ENCODE measurements at regions not wholly inside any gene's neighbourhood (a gene's known extent, or its start where the extent isn't known, plus 50 kb on each side); places are given as distances from the start of the nearest gene placed in this dataset.

- no peak for DNase-seq (ENCODE audit: low read depth in 2 of 2)
Observed at GRCh38 chr2:126307740-126308139, 348.2 kb upstream of the GYPC start.

GRCh38 chr2:126309185-126309584, 346.8 kb upstream of the GYPC start:
- no peak for DNase-seq (ENCODE audit: low read depth in 2 of 2)

GRCh38 chr2:126312579-126312978, 343.4 kb upstream of the GYPC start:
- no peak for DNase-seq (ENCODE audit: low read depth in 2 of 2)

GRCh38 chr2:126315828-126316227, 340.1 kb upstream of the GYPC start:
- no peak for DNase-seq (ENCODE audit: low read depth in 2 of 2)

- no peak for DNase-seq (ENCODE audit: low read depth in 2 of 2)
Observed at GRCh38 chr2:126317790-126318431, 338.0 kb upstream of the GYPC start.

- DNase-seq (ENCODE audit: low read depth in 2 of 2): no peak
Observed at GRCh38 chr2:126322342-126322741, 333.6 kb upstream of the GYPC start.

GRCh38 chr2:126325202-126325601, 330.8 kb upstream of the GYPC start:
- no peak for DNase-seq (ENCODE audit: low read depth in 2 of 2)

- no peak for DNase-seq (ENCODE audit: low read depth in 2 of 2)
Observed at GRCh38 chr2:126329173-126329572, 326.8 kb upstream of the GYPC start.

GRCh38 chr2:126342457-126342856, 313.5 kb upstream of the GYPC start:
- no peak for DNase-seq (ENCODE audit: low read depth in 2 of 2)

GRCh38 chr2:126343136-126343535, 312.8 kb upstream of the GYPC start:
- no peak for DNase-seq (ENCODE audit: low read depth in 2 of 2)

GRCh38 chr2:126344493-126344892, 311.5 kb upstream of the GYPC start:
- no peak for DNase-seq (ENCODE audit: low read depth in 2 of 2)

GRCh38 chr2:126345691-126346090, 310.3 kb upstream of the GYPC start:
- DNase-seq (ENCODE audit: low read depth in 2 of 2): no peak

- no peak for DNase-seq (ENCODE audit: low read depth in 2 of 2)
Observed at GRCh38 chr2:126356631-126357030, 299.3 kb upstream of the GYPC start.

GRCh38 chr2:126358122-126358521, 297.8 kb upstream of the GYPC start:
- DNase-seq (ENCODE audit: low read depth in 2 of 2): no peak

GRCh38 chr2:126359494-126359893, 296.5 kb upstream of the GYPC start:
- no peak for DNase-seq (ENCODE audit: low read depth in 2 of 2)

- no peak for DNase-seq (ENCODE audit: low read depth in 2 of 2)
Observed at GRCh38 chr2:126367361-126367760, 288.6 kb upstream of the GYPC start.

GRCh38 chr2:126368758-126369157, 287.2 kb upstream of the GYPC start:
- DNase-seq (ENCODE audit: low read depth in 2 of 2): no peak

- DNase-seq (ENCODE audit: low read depth in 2 of 2): peak; percentile 17 to 19
Observed at GRCh38 chr2:126370201-126370600, 285.8 kb upstream of the GYPC start.

- DNase-seq (ENCODE audit: low read depth in 2 of 2): no peak
Observed at GRCh38 chr2:126372406-126372805, 283.6 kb upstream of the GYPC start.

- DNase-seq (ENCODE audit: low read depth in 2 of 2): no peak
Observed at GRCh38 chr2:126378176-126378575, 277.8 kb upstream of the GYPC start.

GRCh38 chr2:126381091-126381490, 274.9 kb upstream of the GYPC start:
- DNase-seq (ENCODE audit: low read depth in 2 of 2): no peak

GRCh38 chr2:126382998-126383397, 273.0 kb upstream of the GYPC start:
- DNase-seq (ENCODE audit: low read depth in 2 of 2): no peak

- no peak for DNase-seq (ENCODE audit: low read depth in 2 of 2)
Observed at GRCh38 chr2:126383800-126384199, 272.2 kb upstream of the GYPC start.

GRCh38 chr2:126385441-126385840, 270.5 kb upstream of the GYPC start:
- no peak for DNase-seq (ENCODE audit: low read depth in 2 of 2)
